ENCODE measurements at regions not wholly inside any gene's neighbourhood (a gene's known extent, or its start where the extent isn't known, plus 50 kb on each side); places are given as distances from the start of the nearest gene placed in this dataset.
"Not testable (repeated sequence)": the region's sequence is repeated elsewhere in the genome, so short reads cannot be mapped to it uniquely, and the experiment has no call there.

DNA sequence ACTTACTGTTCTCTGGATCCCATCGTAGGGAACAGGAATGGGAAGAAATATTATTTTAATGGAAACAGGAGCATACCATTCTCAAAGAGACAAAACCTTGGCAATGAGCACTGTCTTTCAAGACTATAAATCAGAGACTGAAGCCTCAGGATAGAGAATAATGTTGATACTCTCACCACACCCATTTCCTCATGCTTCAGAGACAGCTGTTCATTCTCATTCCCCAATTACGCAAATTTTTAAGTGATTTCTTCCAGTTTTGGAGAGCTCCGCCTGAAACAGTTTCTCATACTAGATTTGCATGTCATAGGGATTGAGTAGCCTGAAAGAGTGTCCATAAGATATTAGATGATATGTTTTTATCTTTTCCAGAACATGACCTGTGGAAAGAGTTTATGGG is 290.5 kb upstream of the RASA1 start:
- DNase-seq (ENCODE audit: low read depth, low spot score) = no peak

DNA sequence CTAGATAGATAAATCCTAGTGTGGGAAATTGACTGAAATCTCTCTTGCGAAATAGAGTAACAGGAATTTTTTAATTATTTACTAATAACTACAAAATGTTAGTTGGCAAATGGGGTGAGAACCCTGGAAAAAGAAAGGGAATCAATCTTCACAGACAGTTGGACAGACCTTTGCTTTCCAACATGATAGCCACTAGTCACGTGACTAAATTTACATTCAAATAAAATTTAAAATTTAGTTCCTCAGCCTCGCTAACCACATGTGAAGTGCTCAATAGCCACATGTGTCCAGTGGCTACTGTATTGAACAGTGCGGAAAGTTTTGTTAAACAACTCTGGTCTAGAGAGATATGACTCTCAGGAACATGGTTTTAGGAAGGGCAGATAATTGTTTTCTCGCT is 289.9 kb upstream of the RASA1 start:
- DNase-seq (ENCODE audit: low read depth, low spot score) = no peak

DNA sequence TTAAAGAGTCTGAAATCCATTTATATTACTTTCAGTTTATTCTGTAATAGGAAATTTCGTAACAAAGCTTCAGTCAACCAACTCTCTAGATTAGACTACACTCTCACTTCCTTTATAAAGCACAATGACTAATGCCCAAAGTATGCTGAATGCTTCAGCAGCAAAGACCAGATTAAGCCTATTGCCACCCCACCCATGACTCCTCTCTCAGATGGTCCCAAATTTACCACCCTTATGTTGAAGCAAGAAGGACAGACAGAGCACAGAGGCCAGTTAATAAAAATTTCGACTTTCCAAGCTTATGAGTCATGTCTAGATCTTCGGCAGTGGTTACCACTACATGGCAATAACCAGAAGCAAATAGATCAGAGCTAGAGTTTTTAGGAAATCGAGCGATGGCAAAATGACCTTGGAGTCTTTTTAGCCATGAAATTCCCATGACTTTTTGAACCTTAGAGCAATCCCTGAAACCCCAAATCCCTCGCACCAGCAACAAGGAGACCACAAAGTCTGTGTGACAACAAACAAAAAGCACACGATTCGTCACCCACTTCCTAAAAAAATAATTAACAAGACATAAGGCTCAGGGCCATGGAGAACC is 287.8 kb upstream of the RASA1 start:
- DNase-seq (ENCODE audit: low read depth, low spot score) = no peak

DNA sequence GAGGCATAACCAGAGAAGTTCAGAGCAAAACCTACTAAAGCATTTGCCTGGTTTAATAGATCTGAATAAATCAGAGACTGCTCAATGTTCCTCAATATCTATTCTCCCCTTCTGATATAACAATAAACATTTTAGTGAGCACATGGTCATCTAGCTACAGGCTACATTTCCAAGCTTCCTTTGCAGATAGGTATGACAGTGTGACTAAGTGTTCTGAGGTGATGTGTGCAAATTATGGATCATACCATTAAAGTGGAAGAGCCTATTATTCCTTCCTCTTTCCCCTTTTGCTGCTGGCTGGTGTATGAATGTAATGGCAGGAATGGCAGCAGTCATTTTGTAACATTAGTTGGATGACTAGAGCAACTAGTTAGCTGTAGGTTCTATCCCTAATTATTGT is 285.8 kb upstream of the RASA1 start:
- DNase-seq (ENCODE audit: low read depth, low spot score) = no peak

DNA sequence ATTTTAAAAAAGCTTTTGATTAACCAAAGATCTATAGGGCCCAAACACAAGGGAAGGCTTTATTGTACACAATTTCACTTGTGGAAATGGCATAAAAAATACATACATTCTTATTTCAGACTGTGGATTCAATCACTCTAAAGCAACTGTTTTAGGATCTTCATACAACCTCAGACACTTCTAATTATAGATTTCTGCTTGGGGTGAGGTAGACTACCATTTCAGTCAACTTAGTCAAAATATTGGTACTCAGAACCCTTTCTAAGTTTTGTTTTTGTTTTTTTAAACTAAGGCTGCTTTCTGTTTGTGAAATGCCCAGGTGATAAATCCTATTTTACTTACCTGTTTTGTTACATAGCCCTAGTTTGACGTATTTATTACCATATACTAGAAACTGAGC is 284.5 kb upstream of the RASA1 start:
- DNase-seq (ENCODE audit: low read depth, low spot score) = no peak

DNA sequence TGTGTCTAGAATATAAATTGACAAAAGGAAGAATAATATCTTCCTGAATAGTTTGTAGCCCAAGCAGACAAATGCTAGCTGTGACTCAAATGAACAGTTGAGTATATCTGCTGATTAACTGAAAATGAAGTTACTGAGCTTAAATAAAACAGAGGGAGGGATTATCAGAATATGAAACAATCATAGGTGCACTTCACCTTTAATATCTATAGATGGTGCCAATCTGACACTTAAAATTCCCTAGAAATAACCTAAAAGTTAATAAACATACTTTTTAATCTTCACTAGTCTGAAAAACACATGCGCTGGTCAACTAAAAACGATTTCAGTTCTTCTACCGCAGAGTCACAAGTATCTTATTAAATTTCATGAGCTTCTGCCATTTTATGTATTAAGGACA is 280.8 kb upstream of the RASA1 start:
- DNase-seq (ENCODE audit: low read depth, low spot score) = no peak

DNA sequence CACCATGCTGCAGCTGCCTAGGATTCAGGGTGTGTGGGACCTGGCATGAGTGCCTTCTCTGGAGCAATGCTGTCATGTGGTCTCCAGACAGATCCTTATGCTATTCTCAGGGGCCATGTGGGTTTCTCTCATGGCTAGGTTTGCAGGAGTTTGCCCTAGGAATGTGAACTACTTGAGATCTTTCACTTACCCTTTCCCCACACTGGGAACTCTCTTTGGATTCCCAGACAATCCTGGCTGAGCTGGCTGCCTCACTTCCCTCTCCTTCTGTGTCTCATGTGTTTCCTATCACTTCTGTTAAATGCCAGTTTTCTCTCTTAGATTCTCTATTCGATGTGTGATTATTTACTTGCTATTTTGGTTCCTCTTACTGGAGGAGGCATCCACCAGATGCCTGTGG is 270.2 kb upstream of the RASA1 start:
- no peak for DNase-seq (ENCODE audit: low read depth, low spot score)

DNA sequence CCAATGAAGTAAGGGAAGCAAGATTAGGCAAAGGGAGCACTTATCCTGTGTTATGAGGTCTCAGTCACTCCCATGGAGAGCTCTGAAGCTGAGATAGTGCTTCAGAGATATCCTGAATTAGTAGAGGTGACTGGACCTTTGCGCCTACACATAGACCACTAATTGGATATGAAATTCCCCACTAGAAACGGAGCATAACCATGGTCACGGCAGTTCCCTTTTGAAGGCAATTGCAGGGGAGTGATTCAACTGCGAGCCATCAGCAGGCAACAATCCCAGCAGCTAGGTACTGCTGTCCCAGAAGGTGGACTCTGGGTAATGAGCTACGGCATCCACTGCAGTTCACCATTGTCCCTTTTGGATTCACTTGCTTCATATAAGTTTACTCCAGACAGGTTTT is 267.7 kb upstream of the RASA1 start:
- DNase-seq (ENCODE audit: low read depth, low spot score) = no peak

DNA sequence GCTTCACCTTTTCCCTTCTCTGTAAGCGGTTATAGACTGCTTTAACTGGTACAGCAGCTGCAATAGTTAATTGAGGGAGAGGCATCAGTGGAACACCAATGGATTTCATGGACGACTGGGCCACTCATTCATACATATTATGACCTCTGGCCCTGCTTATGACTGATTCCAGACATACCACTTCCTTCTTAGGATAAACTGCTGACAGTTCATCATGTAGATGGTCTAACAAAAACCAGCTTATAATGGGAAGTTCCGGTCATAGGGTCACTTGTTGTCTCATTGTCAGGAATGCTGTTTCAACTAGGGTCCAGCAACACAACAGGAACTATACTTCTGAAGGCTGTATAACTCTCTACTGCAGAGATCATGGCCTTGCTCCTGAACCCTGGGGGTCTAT is 265.2 kb upstream of the RASA1 start:
- no peak for DNase-seq (ENCODE audit: low read depth, low spot score)

DNA sequence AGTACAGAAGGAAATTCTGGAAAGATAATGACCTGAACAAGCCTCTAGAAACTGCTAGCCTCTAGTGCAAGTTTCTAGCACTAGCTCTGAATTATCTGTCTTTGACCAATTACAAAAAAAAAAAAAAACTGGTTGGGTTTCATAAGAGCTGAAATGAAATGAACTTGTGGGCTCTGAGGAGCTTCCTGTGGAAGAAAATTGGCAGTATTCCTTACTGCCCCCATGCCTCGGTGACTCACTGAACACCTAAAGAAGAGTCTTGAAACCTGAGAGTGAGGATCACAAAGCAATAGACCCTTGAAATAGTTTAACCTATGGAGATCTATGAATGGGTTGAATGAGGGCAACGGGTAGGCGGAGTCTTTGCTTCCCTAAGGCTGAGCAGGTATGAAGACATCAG is 263.6 kb upstream of the RASA1 start:
- no peak for DNase-seq (ENCODE audit: low read depth, low spot score)

DNA sequence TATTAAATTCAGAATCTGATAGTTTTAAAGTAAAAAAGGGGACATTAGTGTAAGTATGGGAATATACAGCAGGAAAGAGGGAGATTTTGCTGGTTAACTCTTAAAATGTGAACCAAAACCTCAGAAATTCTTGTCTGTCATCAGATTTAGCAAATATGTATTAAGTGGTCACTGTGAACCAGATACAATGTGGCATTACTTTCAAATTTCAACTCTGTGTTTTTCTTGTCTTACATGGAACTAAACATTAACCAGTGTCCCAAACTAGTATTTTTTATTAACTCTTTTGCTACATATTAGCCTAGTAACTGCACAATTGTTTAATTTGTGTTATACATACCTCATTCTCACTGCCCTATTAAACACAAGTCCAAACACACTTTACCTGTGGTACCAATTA is 259.9 kb upstream of the RASA1 start:
- DNase-seq (ENCODE audit: low read depth, low spot score) = no peak

DNA sequence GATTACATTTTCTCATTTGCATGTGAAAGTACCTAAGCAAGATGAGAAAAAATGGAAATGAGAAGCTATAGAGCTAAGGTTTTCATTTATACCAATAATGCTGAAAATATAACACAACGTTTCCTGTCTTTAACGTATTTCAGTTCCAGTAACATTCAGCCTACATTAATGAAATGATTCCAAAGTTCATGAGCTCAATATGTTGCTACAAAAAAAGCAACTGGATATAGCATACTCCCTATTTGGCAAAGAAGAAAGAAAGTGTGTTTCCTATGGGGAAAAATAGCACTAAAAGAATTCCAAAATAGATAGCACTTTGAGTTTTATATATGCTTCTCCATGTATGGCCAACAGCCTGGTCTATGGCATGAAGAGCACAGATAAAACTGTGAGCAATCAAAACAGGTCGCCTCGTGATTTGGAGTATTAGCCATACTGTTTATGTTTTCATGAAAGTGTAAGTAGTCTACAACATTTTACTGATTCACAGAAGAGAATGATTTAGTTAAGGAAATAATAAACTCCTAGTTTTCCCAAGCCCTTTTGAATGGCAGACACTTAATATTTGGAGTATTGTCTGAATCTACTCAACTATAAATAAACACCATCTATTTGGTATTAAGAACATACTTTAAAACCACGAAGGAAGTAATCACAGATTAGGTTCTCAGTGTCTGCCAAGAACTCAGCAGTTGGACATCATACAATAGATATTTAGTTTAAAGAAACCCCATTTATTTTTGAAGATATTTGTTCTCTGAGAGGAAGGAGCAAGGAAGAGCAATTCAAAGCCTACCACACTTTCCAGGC is 258.7 kb upstream of the RASA1 start:
- no peak for DNase-seq (ENCODE audit: low read depth, low spot score)

DNA sequence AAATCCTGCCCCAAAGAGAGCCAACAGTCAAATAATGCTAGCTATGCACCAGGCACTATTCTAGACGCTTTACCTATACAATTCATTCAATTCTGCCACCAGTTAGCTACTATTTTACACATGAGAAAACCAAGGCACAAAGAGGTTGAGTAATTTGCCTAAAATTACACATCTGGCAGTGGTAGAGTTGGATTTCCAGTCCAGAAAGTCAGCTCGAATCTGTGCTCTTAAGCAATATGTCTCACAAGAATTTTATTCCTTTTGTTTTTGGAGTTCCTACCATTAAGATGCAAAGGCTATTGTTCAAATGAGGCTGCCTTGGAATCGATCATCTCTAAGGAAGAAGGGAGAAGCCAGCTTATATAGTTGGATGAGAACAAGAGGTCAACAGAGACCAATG is 256.9 kb upstream of the RASA1 start:
- DNase-seq (ENCODE audit: low read depth, low spot score) = no peak

DNA sequence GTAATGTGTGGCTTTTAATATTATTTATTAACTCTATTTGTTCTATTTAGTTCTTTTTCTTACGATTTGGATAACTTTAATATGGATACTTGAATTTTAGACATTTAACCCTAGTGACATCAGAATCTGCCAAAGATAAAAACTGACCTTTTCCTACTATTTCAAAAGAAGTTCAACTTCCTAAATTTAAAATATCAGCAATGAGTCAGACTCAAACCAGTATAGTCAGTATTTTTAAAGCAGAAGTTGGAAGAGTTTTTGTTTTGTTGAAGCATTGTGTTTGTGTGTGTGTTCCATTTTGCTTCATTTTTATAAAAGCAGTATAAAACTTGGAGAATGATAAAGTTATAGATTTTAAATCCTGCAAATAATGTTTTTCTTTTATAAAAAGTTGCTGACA is 251.8 kb upstream of the RASA1 start:
- DNase-seq (ENCODE audit: low read depth, low spot score) = no peak

DNA sequence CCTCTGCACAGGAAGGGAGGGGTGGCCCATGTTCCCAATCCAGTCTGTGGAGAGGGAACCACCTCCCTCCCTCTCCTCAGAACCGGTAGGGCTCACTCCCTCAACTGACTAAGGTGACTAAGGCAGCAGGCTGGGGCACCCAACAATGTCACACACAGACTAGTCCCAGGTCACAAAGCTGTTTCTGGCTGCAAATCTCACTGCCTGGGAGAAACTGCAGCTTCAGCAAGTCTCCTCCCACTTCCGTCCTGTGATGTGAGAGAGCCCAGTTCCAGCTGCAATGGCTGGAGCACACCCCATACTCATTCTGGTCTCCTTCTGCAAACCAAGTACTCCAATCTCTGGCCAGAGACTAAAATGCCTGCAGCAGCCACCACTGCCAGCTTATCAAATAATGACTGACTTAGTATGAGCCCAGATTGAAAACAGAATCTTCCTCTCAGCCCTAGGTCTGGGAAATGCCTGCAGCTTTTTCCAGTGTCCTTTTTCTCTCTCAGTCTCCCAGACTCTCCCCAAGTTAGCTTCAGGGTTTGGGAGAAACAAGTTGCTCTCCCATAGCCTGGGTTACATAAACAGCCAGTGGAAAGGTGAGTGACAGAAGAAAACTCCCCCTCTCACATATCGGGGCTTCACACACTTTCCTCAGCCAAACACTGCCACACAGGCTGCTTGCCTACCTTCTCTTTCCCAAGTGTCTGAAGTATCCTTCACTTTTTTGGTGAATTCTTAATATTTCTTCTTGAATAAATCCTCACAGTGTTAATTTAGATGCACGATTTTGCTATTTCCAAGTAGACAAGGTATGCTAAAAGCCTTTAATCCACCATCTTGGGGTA is 247.4 kb upstream of the RASA1 start:
- DNase-seq (ENCODE audit: low read depth, low spot score) = no peak

DNA sequence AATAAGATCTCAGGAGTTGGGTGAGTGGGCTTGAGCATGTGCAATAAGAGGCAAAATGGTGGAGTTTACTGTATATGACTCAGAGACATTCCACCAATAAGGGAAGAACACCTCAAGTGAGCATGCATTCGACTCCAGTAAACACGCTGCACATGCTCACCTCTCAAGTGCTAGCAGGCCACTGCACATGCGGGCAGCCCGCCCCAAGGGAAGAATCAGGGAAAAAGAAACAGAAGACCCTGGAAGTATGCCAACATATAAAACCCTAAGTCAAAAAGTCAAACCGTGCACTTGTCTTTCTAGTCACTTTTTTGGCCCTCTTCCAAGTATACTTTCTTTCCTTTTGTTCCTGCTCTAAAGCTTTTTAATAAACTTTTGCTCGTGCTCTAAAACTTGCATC is 245.3 kb upstream of the RASA1 start:
- DNase-seq (ENCODE audit: low read depth, low spot score) = no peak

DNA sequence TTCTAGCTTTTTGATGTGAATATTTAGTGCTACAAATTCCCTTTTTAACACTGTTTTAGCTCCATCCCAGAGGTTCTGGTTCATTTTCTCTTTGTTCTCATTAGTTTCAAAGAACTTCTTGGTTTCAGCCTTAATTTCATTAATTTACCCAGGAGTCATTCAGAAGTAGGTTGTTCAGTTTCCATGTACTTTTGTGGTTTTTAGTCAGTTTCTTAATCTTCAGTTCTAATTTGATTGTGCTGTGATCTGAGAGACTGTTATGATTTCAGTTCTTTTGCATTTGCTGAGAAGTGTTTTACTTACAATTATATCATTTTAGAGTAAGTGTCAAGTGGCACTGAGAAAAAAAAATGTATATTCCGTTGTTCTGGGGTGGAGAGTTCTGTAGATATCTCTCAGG is 240.1 kb upstream of the RASA1 start:
- DNase-seq (ENCODE audit: low read depth, low spot score) = no peak

DNA sequence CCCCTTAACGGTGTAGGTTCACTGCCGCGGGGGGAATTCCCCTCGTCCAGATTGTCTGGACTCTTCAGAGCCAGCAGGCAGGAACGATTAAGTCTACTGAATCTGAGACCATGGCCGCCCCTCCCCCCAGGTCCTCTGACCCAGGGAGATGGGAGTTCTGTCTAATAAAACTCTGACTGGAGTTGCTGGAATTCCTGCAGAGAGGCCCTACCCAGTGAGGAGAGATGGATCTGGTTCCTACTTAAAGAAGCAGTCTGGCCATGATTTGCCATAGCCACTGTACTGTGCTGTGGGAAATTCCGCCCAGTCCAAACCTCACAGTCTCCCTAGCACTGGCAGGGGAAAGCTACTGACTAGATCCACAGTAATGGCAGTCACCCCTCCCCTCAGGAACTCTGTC is 237.7 kb upstream of the RASA1 start:
- DNase-seq (ENCODE audit: low read depth, low spot score) = no peak

DNA sequence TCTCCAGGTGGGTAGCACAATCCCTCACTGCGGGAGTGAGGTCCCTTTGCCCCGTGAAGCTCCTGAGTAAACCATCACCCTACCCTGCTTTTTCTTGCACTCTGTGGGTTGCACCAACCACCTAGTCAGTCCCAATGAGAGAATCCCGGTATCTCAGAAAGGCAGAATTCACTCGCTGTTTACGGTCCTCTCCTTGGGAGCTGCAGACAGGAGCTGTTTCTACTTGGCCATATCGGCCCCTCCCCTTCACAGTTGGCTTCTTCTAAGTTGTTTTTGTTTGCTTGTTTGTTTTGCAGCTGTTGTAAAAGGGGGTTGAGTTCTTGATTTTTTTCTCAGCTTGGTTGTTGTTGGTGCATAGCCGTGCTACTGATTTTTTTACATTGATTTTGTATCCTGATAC is 237.0 kb upstream of the RASA1 start:
- no peak for DNase-seq (ENCODE audit: low read depth, low spot score)

DNA sequence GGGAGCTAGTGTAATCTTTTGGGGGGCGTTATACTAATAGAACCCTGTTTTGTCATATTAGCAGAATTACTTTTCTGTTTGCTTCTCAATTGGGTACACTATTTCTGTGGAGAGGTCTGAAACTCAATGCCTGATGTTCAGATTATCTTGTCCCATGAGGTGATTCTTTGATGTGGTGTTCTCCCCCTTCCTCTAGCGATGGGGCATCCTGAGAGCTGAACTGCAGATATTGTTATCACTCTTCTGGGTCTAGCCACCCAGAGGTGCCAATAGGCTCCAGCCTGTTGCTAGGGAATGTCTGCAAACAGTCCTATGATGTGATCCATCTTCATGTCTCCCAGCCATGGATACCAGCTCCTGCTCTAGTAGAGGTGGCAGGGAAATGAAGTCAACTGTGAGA is 233.1 kb upstream of the RASA1 start:
- no peak for DNase-seq (ENCODE audit: low read depth, low spot score)

DNA sequence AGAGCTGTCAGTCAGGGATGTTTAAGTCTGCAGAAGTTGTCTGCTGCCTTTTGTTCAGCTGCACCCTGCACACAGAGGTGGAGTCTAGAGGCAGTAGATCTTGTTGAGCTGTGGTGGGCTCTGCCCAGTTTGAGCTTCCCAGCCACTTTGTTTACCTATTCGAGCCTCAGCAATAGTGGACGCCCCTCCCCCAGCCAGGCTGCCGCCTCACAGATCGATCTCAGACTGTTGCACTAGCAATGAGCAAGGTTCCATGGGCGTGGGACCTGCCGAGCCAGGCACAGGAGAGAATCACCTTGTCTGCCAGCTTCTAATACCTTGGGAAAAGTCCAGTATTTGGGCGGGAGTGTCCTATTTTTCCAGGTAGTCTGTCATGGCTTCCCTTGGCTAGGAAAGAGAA is 225.1 kb upstream of the RASA1 start:
- DNase-seq (ENCODE audit: low read depth, low spot score) = no peak

DNA sequence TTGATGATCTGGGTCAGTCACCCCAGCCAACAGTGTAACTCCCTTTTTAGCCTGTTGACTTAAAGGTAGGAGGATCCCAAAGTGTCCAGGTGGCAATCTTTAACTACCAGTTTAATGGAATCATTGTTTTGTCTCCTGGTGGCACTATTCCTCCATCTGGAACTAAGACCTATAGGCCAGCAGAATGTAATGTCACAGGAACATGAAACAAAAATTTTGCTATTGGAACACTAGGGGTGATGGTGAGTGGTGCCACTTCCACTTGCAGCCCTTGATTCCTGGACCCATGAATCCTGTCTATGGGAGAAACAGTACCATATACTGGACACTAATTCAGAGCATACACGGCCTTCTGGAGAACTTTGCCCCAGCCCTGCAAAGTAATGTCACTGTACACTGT is 219.5 kb upstream of the RASA1 start:
- DNase-seq (ENCODE audit: low read depth, low spot score) = no peak

DNA sequence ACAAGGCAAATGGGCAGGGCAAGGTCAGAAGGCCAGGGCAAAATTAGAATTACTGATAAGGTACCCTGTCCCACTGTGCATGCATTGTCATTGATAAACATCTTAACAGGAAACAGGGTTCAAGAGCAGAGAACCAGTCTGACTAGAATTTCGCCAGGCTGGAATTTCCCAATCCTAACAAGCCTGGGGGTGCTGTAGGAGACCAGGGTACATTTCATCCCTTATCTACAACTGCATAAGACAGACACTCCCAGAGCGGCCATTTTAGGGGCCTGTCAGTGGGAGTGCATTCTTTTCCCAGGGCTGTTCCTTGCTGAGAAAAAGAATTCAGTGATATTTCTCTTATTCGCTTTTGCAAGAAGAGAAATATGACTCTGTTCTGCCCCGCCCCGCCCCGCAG is 218.7 kb upstream of the RASA1 start:
- DNase-seq (ENCODE audit: low read depth, low spot score) = not testable (repeated sequence)

Measured in smooth muscle cell of the brain vasculature (primary cell).